WTC11 (cell line): ENCODE measurements at regions not wholly inside any gene's neighbourhood (a gene's known extent, or its start where the extent isn't known, plus 50 kb on each side); places are given as distances from the start of the nearest gene placed in this dataset.

Experiments used
- ATAC-seq: fragments of 200-7000 bp; cut with Tn5 transposase; 2 replicates; pipeline ENCODE4 v1.10.0; 2021; ENCODE audit warnings: mild to moderate bottlenecking, moderate library complexity
- CTCF ChIA-PET: fragments of 300-600 bp; sonication (Branson Sonifier 250); formaldehyde crosslinking; loops from one replicate; lab custom pipeline; 2021; ENCODE audit warnings: antibody characterized with exemption; lab: Charles Lee
- POLR2A ChIA-PET: fragments of 350-600 bp; sonication (Branson Sonifier 250); formaldehyde crosslinking; loops from one replicate; lab custom pipeline; 2021; ENCODE audit warnings: antibody characterized with exemption; lab: Charles Lee
- DNase-seq: peaks from one replicate; pipeline ENCODE4 v3.0.0; 2021; ENCODE audit warnings: low spot score
- H3K27ac Mint-ChIP-seq: 2 replicates; pipeline ENCODE4 v1.8.0; 2021; ENCODE audit warnings: mixed read lengths
- H3K27me3 Mint-ChIP-seq: 2 replicates; pipeline ENCODE4 v1.8.0; 2021; ENCODE audit warnings: low read depth, mild to moderate bottlenecking, moderate library complexity, mixed read lengths
- H3K36me3 Mint-ChIP-seq: 2 replicates; pipeline ENCODE4 v1.8.0; 2021; ENCODE audit warnings: mixed read lengths
- H3K4me1 Mint-ChIP-seq: 2 replicates; pipeline ENCODE4 v1.8.0; 2022; ENCODE audit warnings: mixed read lengths
- H3K4me3 Mint-ChIP-seq: 2 replicates; pipeline ENCODE4 v1.8.0; 2021; ENCODE audit warnings: mild to moderate bottlenecking, moderate library complexity, mixed read lengths
- H3K9me3 Mint-ChIP-seq: 2 replicates; pipeline ENCODE4 v1.8.0; 2021; ENCODE audit warnings: mixed read lengths
- GRHL2 ChIP-seq: fragments of 250-450 bp; sonication (Bioruptor Pico); IDR thresholded peaks from 2 replicates; pipeline ENCODE4 v1.8.0; 2022; ENCODE audit warnings: mild to moderate bottlenecking, moderate library complexity; ENCODE audit not compliant: insufficient replicate concordance, severe bottlenecking
- MXD4 ChIP-seq: fragments of 250-450 bp; sonication (Bioruptor Pico); IDR thresholded peaks from 2 replicates; pipeline ENCODE4 v1.8.0; 2021; ENCODE audit warnings: mild to moderate bottlenecking, moderate library complexity, borderline replicate concordance
- MYBL2 ChIP-seq: sonication (generic); formaldehyde crosslinking; IDR thresholded peaks from 2 replicates; pipeline ENCODE4 v1.8.1; 2023; ENCODE audit warnings: mild to moderate bottlenecking, moderate library complexity, missing genetic modification reagents
- NFE2L1 ChIP-seq: sonication (generic); formaldehyde crosslinking; IDR thresholded peaks from 2 replicates; pipeline ENCODE4 v1.8.1; 2023; ENCODE audit warnings: missing genetic modification reagents
- RELA ChIP-seq: sonication (generic); formaldehyde crosslinking; IDR thresholded peaks from 2 replicates; pipeline ENCODE4 v1.8.1; 2022; ENCODE audit warnings: missing genetic modification reagents, mild to moderate bottlenecking, borderline replicate concordance
- RORB ChIP-seq: fragments of 250-450 bp; sonication (Bioruptor Pico); IDR thresholded peaks from 2 replicates; pipeline ENCODE4 v1.9.0; 2021; ENCODE audit warnings: mild to moderate bottlenecking
- SP1 ChIP-seq: sonication (generic); formaldehyde crosslinking; conservative IDR thresholded peaks from 2 replicates; pipeline ENCODE4 v1.8.1; 2022; ENCODE audit warnings: missing genetic modification reagents
- TCF7 ChIP-seq: sonication (generic); formaldehyde crosslinking; IDR thresholded peaks from 2 replicates; pipeline ENCODE4 v1.8.0; 2022; ENCODE audit warnings: mild to moderate bottlenecking, low read depth, missing genetic modification reagents, moderate library complexity
- TP53 ChIP-seq: sonication (generic); formaldehyde crosslinking; IDR thresholded peaks from 2 replicates; pipeline ENCODE4 v1.8.1; 2023; ENCODE audit warnings: mild to moderate bottlenecking, missing genetic modification reagents
- ZNF423 ChIP-seq: fragments of 250-450 bp; sonication (Bioruptor Pico); IDR thresholded peaks from 2 replicates; pipeline ENCODE4 v2.1.2; 2022; ENCODE audit warnings: mild to moderate bottlenecking, moderate library complexity
- TF ChIP-seq, protein P1 (sequence below): sonication (generic); formaldehyde crosslinking; IDR thresholded peaks from 2 replicates; pipeline ENCODE4 v1.8.1; 2022; ENCODE audit warnings: mild to moderate bottlenecking, moderate library complexity, missing genetic modification reagents
- TF ChIP-seq, protein P2 (sequence below): sonication (generic); formaldehyde crosslinking; IDR thresholded peaks from 2 replicates; pipeline ENCODE4 v1.8.0; 2022; ENCODE audit warnings: mild to moderate bottlenecking, missing genetic modification reagents
- TF ChIP-seq, protein P3 (sequence below): fragments of 250-450 bp; sonication (Bioruptor Pico); IDR thresholded peaks from 2 replicates; pipeline ENCODE4 v1.9.0; 2021; ENCODE audit warnings: mild to moderate bottlenecking
- TF ChIP-seq, protein P4 (sequence below): fragments of 250-450 bp; sonication (Bioruptor Pico); IDR thresholded peaks from 2 replicates; pipeline ENCODE4 v1.9.0; 2021; ENCODE audit warnings: moderate library complexity, mild to moderate bottlenecking, inconsistent platforms, borderline replicate concordance
- TF ChIP-seq, protein P5 (sequence below): sonication (generic); formaldehyde crosslinking; IDR thresholded peaks from 2 replicates; pipeline ENCODE4 v1.8.0; 2023; ENCODE audit warnings: mild to moderate bottlenecking, missing genetic modification reagents
- TF ChIP-seq, protein P6 (sequence below): sonication (generic); formaldehyde crosslinking; IDR thresholded peaks from 2 replicates; pipeline ENCODE4 v1.8.1; 2023; ENCODE audit warnings: mild to moderate bottlenecking, missing genetic modification reagents
- TF ChIP-seq, protein P7 (sequence below): sonication (generic); formaldehyde crosslinking; IDR thresholded peaks from 2 replicates; pipeline ENCODE4 v1.8.1; 2023; ENCODE audit warnings: mild to moderate bottlenecking, missing genetic modification reagents, moderate library complexity
- TF ChIP-seq, protein P8 (sequence below): sonication (generic); formaldehyde crosslinking; IDR thresholded peaks from 2 replicates; pipeline ENCODE4 v1.8.0; 2022; ENCODE audit warnings: mild to moderate bottlenecking, missing genetic modification reagents
- TF ChIP-seq, protein P9 (sequence below): sonication (generic); formaldehyde crosslinking; IDR thresholded peaks from 2 replicates; pipeline ENCODE4 v1.8.1; 2023; ENCODE audit warnings: mild to moderate bottlenecking, missing genetic modification reagents, moderate library complexity
- TF ChIP-seq, protein P10 (sequence below): sonication (generic); formaldehyde crosslinking; IDR thresholded peaks from 2 replicates; pipeline ENCODE4 v1.8.0; 2022; ENCODE audit warnings: mild to moderate bottlenecking, missing genetic modification reagents

DNA sequence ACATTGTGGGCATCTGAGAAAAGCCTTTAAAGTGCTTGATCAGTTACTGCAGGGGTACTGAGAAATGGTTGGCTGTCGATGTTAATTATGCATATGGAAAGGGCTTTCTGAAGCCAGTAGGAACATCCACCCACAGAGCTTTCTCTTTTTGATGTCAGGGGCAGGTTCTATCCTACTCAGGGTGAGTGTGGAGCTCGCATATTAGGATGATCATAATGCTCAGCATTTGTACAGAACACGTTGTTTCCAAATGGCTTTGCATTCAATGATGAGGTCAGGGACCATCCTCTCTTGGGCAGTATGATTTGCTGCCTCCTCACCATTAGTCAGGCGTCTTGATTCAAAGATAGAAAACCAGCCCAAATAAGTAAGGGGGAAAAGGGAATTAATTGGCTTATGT is 141.9 kb downstream of the HMHB1 start:
- TF ChIP-seq, protein P1, sequence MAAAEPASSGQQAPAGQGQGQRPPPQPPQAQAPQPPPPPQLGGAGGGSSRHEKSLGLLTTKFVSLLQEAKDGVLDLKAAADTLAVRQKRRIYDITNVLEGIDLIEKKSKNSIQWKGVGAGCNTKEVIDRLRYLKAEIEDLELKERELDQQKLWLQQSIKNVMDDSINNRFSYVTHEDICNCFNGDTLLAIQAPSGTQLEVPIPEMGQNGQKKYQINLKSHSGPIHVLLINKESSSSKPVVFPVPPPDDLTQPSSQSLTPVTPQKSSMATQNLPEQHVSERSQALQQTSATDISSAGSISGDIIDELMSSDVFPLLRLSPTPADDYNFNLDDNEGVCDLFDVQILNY (CRISPR knock-in tag): no peak
- TF ChIP-seq, protein P2, sequence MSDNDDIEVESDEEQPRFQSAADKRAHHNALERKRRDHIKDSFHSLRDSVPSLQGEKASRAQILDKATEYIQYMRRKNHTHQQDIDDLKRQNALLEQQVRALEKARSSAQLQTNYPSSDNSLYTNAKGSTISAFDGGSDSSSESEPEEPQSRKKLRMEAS (CRISPR knock-in tag): no peak
- no peak for TF ChIP-seq RELA
- TF ChIP-seq, protein P3, sequence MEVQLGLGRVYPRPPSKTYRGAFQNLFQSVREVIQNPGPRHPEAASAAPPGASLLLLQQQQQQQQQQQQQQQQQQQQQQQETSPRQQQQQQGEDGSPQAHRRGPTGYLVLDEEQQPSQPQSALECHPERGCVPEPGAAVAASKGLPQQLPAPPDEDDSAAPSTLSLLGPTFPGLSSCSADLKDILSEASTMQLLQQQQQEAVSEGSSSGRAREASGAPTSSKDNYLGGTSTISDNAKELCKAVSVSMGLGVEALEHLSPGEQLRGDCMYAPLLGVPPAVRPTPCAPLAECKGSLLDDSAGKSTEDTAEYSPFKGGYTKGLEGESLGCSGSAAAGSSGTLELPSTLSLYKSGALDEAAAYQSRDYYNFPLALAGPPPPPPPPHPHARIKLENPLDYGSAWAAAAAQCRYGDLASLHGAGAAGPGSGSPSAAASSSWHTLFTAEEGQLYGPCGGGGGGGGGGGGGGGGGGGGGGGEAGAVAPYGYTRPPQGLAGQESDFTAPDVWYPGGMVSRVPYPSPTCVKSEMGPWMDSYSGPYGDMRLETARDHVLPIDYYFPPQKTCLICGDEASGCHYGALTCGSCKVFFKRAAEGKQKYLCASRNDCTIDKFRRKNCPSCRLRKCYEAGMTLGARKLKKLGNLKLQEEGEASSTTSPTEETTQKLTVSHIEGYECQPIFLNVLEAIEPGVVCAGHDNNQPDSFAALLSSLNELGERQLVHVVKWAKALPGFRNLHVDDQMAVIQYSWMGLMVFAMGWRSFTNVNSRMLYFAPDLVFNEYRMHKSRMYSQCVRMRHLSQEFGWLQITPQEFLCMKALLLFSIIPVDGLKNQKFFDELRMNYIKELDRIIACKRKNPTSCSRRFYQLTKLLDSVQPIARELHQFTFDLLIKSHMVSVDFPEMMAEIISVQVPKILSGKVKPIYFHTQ: no peak
- TF ChIP-seq, protein P4, sequence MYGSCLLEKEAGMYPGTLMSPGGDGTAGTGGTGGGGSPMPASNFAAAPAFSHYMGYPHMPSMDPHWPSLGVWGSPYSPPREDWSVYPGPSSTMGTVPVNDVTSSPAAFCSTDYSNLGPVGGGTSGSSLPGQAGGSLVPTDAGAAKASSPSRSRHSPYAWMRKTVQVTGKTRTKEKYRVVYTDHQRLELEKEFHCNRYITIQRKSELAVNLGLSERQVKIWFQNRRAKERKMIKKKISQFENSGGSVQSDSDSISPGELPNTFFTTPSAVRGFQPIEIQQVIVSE (CRISPR knock-in tag): no peak
- TF ChIP-seq, protein P5, sequence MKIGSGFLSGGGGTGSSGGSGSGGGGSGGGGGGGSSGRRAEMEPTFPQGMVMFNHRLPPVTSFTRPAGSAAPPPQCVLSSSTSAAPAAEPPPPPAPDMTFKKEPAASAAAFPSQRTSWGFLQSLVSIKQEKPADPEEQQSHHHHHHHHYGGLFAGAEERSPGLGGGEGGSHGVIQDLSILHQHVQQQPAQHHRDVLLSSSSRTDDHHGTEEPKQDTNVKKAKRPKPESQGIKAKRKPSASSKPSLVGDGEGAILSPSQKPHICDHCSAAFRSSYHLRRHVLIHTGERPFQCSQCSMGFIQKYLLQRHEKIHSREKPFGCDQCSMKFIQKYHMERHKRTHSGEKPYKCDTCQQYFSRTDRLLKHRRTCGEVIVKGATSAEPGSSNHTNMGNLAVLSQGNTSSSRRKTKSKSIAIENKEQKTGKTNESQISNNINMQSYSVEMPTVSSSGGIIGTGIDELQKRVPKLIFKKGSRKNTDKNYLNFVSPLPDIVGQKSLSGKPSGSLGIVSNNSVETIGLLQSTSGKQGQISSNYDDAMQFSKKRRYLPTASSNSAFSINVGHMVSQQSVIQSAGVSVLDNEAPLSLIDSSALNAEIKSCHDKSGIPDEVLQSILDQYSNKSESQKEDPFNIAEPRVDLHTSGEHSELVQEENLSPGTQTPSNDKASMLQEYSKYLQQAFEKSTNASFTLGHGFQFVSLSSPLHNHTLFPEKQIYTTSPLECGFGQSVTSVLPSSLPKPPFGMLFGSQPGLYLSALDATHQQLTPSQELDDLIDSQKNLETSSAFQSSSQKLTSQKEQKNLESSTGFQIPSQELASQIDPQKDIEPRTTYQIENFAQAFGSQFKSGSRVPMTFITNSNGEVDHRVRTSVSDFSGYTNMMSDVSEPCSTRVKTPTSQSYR (CRISPR knock-in tag): no peak
- TF ChIP-seq TCF7: no peak
- TF ChIP-seq MXD4 (CRISPR knock-in tag): no peak
- TF ChIP-seq, protein P6, sequence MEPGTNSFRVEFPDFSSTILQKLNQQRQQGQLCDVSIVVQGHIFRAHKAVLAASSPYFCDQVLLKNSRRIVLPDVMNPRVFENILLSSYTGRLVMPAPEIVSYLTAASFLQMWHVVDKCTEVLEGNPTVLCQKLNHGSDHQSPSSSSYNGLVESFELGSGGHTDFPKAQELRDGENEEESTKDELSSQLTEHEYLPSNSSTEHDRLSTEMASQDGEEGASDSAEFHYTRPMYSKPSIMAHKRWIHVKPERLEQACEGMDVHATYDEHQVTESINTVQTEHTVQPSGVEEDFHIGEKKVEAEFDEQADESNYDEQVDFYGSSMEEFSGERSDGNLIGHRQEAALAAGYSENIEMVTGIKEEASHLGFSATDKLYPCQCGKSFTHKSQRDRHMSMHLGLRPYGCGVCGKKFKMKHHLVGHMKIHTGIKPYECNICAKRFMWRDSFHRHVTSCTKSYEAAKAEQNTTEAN (CRISPR knock-in tag): no peak
- TF ChIP-seq, protein P7, sequence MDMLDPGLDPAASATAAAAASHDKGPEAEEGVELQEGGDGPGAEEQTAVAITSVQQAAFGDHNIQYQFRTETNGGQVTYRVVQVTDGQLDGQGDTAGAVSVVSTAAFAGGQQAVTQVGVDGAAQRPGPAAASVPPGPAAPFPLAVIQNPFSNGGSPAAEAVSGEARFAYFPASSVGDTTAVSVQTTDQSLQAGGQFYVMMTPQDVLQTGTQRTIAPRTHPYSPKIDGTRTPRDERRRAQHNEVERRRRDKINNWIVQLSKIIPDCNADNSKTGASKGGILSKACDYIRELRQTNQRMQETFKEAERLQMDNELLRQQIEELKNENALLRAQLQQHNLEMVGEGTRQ (CRISPR knock-in tag): no peak
- no peak for TF ChIP-seq SP1 (CRISPR knock-in tag)
- TF ChIP-seq NFE2L1: no peak
- no peak for TF ChIP-seq ZNF423
- TF ChIP-seq RORB (CRISPR knock-in tag): no peak
- no peak for TF ChIP-seq MYBL2 (CRISPR knock-in tag)
- no peak for TF ChIP-seq GRHL2 (CRISPR knock-in tag)
- no peak for TF ChIP-seq TP53 (CRISPR knock-in tag)
- TF ChIP-seq, protein P8, sequence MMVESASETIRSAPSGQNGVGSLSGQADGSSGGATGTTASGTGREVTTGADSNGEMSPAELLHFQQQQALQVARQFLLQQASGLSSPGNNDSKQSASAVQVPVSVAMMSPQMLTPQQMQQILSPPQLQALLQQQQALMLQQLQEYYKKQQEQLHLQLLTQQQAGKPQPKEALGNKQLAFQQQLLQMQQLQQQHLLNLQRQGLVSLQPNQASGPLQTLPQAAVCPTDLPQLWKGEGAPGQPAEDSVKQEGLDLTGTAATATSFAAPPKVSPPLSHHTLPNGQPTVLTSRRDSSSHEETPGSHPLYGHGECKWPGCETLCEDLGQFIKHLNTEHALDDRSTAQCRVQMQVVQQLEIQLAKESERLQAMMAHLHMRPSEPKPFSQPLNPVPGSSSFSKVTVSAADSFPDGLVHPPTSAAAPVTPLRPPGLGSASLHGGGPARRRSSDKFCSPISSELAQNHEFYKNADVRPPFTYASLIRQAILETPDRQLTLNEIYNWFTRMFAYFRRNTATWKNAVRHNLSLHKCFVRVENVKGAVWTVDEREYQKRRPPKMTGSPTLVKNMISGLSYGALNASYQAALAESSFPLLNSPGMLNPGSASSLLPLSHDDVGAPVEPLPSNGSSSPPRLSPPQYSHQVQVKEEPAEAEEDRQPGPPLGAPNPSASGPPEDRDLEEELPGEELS (CRISPR knock-in tag): no peak
- TF ChIP-seq, protein P9, sequence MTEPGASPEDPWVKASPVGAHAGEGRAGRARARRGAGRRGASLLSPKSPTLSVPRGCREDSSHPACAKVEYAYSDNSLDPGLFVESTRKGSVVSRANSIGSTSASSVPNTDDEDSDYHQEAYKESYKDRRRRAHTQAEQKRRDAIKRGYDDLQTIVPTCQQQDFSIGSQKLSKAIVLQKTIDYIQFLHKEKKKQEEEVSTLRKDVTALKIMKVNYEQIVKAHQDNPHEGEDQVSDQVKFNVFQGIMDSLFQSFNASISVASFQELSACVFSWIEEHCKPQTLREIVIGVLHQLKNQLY (CRISPR knock-in tag): no peak
- TF ChIP-seq, protein P10, sequence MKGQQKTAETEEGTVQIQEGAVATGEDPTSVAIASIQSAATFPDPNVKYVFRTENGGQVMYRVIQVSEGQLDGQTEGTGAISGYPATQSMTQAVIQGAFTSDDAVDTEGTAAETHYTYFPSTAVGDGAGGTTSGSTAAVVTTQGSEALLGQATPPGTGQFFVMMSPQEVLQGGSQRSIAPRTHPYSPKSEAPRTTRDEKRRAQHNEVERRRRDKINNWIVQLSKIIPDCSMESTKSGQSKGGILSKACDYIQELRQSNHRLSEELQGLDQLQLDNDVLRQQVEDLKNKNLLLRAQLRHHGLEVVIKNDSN: no peak
- Mint-ChIP-seq H3K27me3 (no peaks in the 10 kb centered on the region), H3K4me1 (no peaks in the 10 kb centered on the region; the same call in 1 of the 2 replicates), H3K36me3 (no peaks in the 10 kb centered on the region), H3K27ac (no peak overlapping the region), H3K4me3 (no peak overlapping the region), H3K9me3 (peaks cover 7% of the 10 kb centered on the region)
- ChIA-PET CTCF (interaction anchor here (0.6 kb wide), 2 partner anchors 743 to 1100 kb away, joined by 4 read pairs; no protein-coding TSS in a partner anchor), POLR2A (no interaction called here)
- ATAC-seq (no peak), DNase-seq (no peak)
